ENCODE measurements at regions not wholly inside any gene's neighbourhood (a gene's known extent, or its start where the extent isn't known, plus 50 kb on each side); places are given as distances from the start of the nearest gene placed in this dataset.

DNA sequence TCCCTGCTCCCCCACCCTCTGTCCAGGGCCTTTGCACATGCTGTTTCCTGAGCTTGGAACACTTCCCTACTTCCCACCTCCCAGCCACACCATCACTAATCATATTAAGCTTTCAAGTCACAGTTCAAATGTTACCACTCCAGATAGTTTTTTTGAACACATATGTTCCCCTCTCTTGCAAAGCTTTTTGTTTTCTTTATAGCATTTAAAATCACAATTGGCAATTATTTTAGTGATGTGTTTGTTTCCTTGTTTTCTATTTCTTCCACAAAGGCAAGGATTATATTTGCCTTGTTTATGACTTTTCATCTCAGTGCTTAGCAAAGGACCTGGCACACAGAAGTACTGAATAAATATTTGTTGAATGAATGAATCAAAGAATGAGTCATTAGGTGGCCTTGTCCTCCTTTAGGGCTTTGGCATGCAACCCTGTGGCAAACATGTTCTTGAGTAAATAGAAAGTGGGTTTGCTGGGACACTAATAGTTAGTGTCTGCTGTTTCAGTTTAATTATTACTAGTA is 386.8 kb downstream of the FGF10 start:
- peak; percentile 6 for DNase-seq (ENCODE audit: low read depth)
- H3K4me3 ChIP-seq (ENCODE audit: low read depth, low read length): no peak overlapping the region
- TF ChIP-seq, protein P1, sequence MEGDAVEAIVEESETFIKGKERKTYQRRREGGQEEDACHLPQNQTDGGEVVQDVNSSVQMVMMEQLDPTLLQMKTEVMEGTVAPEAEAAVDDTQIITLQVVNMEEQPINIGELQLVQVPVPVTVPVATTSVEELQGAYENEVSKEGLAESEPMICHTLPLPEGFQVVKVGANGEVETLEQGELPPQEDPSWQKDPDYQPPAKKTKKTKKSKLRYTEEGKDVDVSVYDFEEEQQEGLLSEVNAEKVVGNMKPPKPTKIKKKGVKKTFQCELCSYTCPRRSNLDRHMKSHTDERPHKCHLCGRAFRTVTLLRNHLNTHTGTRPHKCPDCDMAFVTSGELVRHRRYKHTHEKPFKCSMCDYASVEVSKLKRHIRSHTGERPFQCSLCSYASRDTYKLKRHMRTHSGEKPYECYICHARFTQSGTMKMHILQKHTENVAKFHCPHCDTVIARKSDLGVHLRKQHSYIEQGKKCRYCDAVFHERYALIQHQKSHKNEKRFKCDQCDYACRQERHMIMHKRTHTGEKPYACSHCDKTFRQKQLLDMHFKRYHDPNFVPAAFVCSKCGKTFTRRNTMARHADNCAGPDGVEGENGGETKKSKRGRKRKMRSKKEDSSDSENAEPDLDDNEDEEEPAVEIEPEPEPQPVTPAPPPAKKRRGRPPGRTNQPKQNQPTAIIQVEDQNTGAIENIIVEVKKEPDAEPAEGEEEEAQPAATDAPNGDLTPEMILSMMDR (conservative IDR thresholded peaks at IDR 0.05; ENCODE audit: low read depth, low read length): no peak

DNA sequence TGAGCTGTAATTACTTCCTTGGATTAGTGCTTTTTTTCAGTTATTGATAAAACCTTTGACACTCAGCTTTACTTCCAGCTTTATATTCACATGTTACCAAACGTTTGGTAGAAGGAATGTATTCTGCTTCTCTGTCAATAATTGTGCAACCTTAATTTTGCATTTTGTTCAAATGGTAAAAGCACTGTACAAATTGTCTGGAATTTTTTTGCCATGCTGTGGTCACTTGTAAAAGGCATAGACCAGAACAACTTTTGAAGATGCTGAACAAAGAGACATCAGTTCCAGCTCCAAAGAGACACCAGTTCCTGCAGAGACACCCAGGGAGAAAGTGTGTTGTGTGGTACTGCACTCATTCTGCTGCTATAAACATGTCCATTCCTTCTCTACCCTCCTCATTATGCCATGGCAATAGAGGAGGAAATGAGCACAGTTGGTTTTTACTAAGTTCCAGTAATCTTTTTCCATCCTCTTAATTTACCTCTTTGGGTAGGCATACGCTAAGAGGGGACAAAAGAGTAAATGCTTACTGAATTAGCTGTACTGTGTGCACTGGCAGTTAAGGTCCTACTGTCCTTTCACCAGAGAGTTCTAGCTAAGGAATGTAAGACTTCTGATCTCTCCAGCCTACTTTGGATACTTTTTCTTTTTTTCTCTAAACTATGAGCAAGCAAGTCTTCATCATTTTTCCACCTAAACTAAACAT is 387.4 kb downstream of the FGF10 start:
- TF ChIP-seq, protein P1 (conservative IDR thresholded peaks at IDR 0.05; ENCODE audit: low read depth, low read length): no peak
- no peak for DNase-seq (ENCODE audit: low read depth)
- no peak overlapping the region for H3K4me3 ChIP-seq (ENCODE audit: low read depth, low read length)

GRCh38 chr5:44001236-44001635 is 388.0 kb downstream of the FGF10 start:
- no peak for DNase-seq (ENCODE audit: low read depth)
- no peak overlapping the region for H3K4me3 ChIP-seq (ENCODE audit: low read depth, low read length)
- TF ChIP-seq, protein P1 (conservative IDR thresholded peaks at IDR 0.05; ENCODE audit: low read depth, low read length): no peak

DNA sequence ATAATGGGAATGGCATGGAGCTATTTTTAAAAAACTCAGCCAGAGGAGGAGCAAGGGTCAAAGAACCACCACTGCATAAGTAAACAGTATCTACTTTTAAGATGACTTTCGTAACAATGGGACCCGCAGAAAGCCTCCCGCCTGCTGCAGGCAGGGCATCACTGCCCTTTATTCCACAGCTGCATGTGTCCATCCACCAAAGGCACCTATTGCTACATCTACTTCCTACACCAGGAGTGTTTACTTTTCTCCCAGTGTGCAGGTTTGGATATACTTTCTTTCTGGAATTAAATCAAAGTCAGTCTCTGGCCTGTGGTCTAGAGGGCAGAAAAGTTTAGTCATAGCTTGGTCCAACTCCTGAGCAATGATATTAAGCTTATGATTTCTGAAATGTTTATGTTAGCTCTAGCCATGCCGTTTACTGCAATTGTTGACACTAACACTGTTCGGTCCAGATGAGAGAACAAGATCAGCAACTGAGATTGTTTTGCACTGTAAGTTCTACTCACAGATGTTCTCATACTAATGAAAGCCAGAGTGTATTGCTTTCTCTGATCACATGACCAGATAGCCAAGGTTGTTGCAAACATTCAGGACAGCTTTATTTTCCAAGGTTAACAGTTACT is 391.5 kb downstream of the FGF10 start:
- no peak for DNase-seq (ENCODE audit: low read depth)

DNA sequence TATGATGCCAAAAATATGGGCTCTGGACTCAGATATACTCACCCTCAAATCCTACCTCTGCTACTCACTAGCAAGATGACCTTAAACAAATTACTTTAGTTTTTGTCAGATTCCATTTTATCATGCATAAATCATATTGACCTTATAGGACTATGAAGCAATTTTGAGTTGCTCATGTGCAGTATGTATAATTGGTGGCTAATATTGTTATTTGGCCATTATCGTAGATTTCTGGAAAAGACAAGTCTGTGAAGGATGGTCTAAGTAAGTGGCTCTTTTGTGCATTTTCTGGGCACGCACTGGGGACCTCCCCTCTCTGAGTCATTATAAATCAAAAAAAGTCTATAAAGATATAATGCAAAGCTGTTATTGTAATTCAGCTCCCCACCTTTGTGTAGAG is 393.0 kb downstream of the FGF10 start:
- TF ChIP-seq, protein P1 (conservative IDR thresholded peaks at IDR 0.05; ENCODE audit: low read depth, low read length): no peak
- H3K4me3 ChIP-seq (ENCODE audit: low read depth, low read length): no peak overlapping the region
- no peak for DNase-seq (ENCODE audit: low read depth)

More for the DNA sequence above, 391.5 kb downstream of the FGF10 start:
- no peak overlapping the region for H3K4me3 ChIP-seq (ENCODE audit: low read depth, low read length)
- TF ChIP-seq, protein P1 (conservative IDR thresholded peaks at IDR 0.05; ENCODE audit: low read depth, low read length): no peak

GRCh38 chr5:43994352-43994708 is 391.4 kb downstream of the NNT start:
- no peak for DNase-seq (ENCODE audit: low read depth)
- H3K4me3 ChIP-seq (ENCODE audit: low read depth, low read length): no peak overlapping the region
- TF ChIP-seq, protein P1 (conservative IDR thresholded peaks at IDR 0.05; ENCODE audit: low read depth, low read length): no peak
